Fibroblast of mammary gland (primary cell): ENCODE measurements at regions not wholly inside any gene's neighbourhood (a gene's known extent, or its start where the extent isn't known, plus 50 kb on each side); places are given as distances from the start of the nearest gene placed in this dataset.
A peak's percentile ranks its signal among the peaks of the same experiment; 100 is the strongest.

Experiments used
- DNase-seq: peaks from one replicate; pipeline ENCODE4 v3.0.0-alpha.2; 2010; ENCODE audit warnings: low read depth
- H3K4me3 ChIP-seq: 2 replicates; pipeline ENCODE4 v1.5.1; 2011; ENCODE audit warnings: low read depth, mild to moderate bottlenecking, low read length, moderate library complexity; ENCODE audit not compliant: control insufficient read depth
- CTCF ChIP-seq: conservative IDR thresholded peaks from 2 replicates; pipeline ENCODE4 v1.5.1; 2011; ENCODE audit warnings: low read depth, low read length, inconsistent platforms; ENCODE audit not compliant: control insufficient read depth, insufficient read depth

GRCh38 chr15:92812271-92812670 lies 87.9 kb upstream of the CHD2 start:
- TF ChIP-seq CTCF = no peak
- DNase-seq = no peak
- no peak overlapping the region for H3K4me3 ChIP-seq

- DNase-seq = no peak
- no peak for TF ChIP-seq CTCF
- no peak overlapping the region for H3K4me3 ChIP-seq
Observed at GRCh38 chr15:92813485-92813884, 86.6 kb upstream of the CHD2 start.

GRCh38 chr15:92817339-92817886 lies 82.7 kb upstream of the CHD2 start:
- DNase-seq = no peak
- H3K4me3 ChIP-seq = no peak overlapping the region
- no peak for TF ChIP-seq CTCF

- DNase-seq = no peak
- TF ChIP-seq CTCF = no peak
- no peak overlapping the region for H3K4me3 ChIP-seq
Observed at GRCh38 chr15:92818651-92819277, 81.4 kb upstream of the CHD2 start.

GRCh38 chr15:92819278-92820235 lies 80.6 kb upstream of the CHD2 start:
- H3K4me3 ChIP-seq = peak overlapping the region; percentile 40
- no peak for DNase-seq

More at GRCh38 chr15:92819278-92820235, 80.6 kb upstream of the CHD2 start:
- TF ChIP-seq CTCF = no peak
